Lower lobe of right lung (tissue), 2 donors: ENCODE measurements at regions not wholly inside any gene's neighbourhood (a gene's known extent, or its start where the extent isn't known, plus 50 kb on each side); places are given as distances from the start of the nearest gene placed in this dataset.

Source experiments
- ATAC-seq, 2 donors: fragments of 200-7000 bp; cut with Tn5 transposase; one replicate each; pipeline ENCODE4 v1.9.1; 2020 to 2022; ENCODE audit warnings: mild to moderate bottlenecking in 2 of 2, moderate library complexity in 2 of 2
- DNase-seq: peaks from one replicate; pipeline ENCODE4 v3.0.0-alpha.2; 2020
- H3K27ac ChIP-seq: fragments of 200-600 bp; one replicate; pipeline ENCODE4 v1.8.0; 2022
- H3K27me3 ChIP-seq: fragments of 200-600 bp; one replicate; pipeline ENCODE4 v1.8.0; 2022; ENCODE audit warnings: low read depth
- H3K36me3 ChIP-seq: fragments of 200-600 bp; one replicate; pipeline ENCODE4 v1.8.0; 2022; ENCODE audit warnings: mild to moderate bottlenecking
- H3K4me1 ChIP-seq: fragments of 200-600 bp; one replicate; pipeline ENCODE4 v1.8.0; 2022
- H3K4me3 ChIP-seq: fragments of 200-600 bp; one replicate; pipeline ENCODE4 v1.8.0; 2022; ENCODE audit warnings: mild to moderate bottlenecking
- H3K9me3 ChIP-seq: fragments of 200-600 bp; one replicate; pipeline ENCODE4 v1.8.0; 2022
- CTCF ChIP-seq: fragments of 200-600 bp; IDR thresholded peaks from one replicate; pipeline ENCODE4 v1.8.0; 2022; ENCODE audit warnings: antibody characterized with exemption, mild to moderate bottlenecking
- intact Hi-C: fragments of 100-400 bp; cut with DNase I; formaldehyde crosslinking; loops from one replicate; pipeline ENCODE4 v1.11.0; 2022
- donor health status: DM: no; HTN: yes; CAD: no; lungs with severe emphysema.

- Histone ChIP-seq H3K4me1 (no peaks in the 10 kb centered on the region), H3K36me3 (no peaks in the 10 kb centered on the region), H3K27me3 (peaks cover 6% of the 10 kb centered on the region), H3K9me3 (no peaks in the 10 kb centered on the region), H3K27ac (no peak overlapping the region), H3K4me3 (no peak overlapping the region)
- no peak for DNase-seq
- ATAC-seq, result no peak
- TF ChIP-seq CTCF, result no peak
- intact Hi-C loops, result no loop called here
Measured at GRCh38 chr14:56892959-56893358, 82.7 kb upstream of the OTX2 start.

- intact Hi-C loops, result no loop called here
- ATAC-seq (no peak), DNase-seq (no peak)
- H3K27me3 ChIP-seq, result peaks cover 10% of the 10 kb centered on the region
- H3K4me3 ChIP-seq, result no peak overlapping the region
- no peaks in the 10 kb centered on the region for H3K4me1 ChIP-seq
- no peak overlapping the region for H3K27ac ChIP-seq
- no peaks in the 10 kb centered on the region for H3K9me3 ChIP-seq
- no peak for TF ChIP-seq CTCF
- H3K36me3 ChIP-seq, result no peaks in the 10 kb centered on the region
Measured at GRCh38 chr14:56891226-56891625, 80.9 kb upstream of the OTX2 start.

GRCh38 chr14:56889705-56890104 is 79.4 kb upstream of the OTX2 start:
- DNase-seq (no peak), ATAC-seq (no peak)
- no peak overlapping the region for H3K27ac ChIP-seq
- no peaks in the 10 kb centered on the region for H3K4me1 ChIP-seq
- intact Hi-C loops, result no loop called here
- no peaks in the 10 kb centered on the region for H3K9me3 ChIP-seq
- H3K27me3 ChIP-seq, result peaks cover 10% of the 10 kb centered on the region
- H3K36me3 ChIP-seq, result no peaks in the 10 kb centered on the region
- no peak for TF ChIP-seq CTCF
- H3K4me3 ChIP-seq, result no peak overlapping the region

- Histone ChIP-seq H3K36me3 (no peaks in the 10 kb centered on the region), H3K9me3 (no peaks in the 10 kb centered on the region), H3K27me3 (peaks cover 11% of the 10 kb centered on the region), H3K4me3 (no peak overlapping the region), H3K4me1 (no peaks in the 10 kb centered on the region), H3K27ac (no peak overlapping the region)
- no peak for DNase-seq
- intact Hi-C loops, result no loop called here
- no peak for ATAC-seq
- TF ChIP-seq CTCF, result no peak
Measured at GRCh38 chr14:56888274-56888673, 78.0 kb upstream of the OTX2 start.

GRCh38 chr14:56887216-56887615 is 76.9 kb upstream of the OTX2 start:
- H3K36me3 ChIP-seq, result no peaks in the 10 kb centered on the region
- H3K27me3 ChIP-seq, result peaks cover 14% of the 10 kb centered on the region
- ATAC-seq (no peak), DNase-seq (no peak)
- intact Hi-C loops, result no loop called here
- no peak for TF ChIP-seq CTCF
- no peaks in the 10 kb centered on the region for H3K4me1 ChIP-seq
- H3K9me3 ChIP-seq, result no peaks in the 10 kb centered on the region
- no peak overlapping the region for H3K27ac ChIP-seq
- H3K4me3 ChIP-seq, result no peak overlapping the region

- no peaks in the 10 kb centered on the region for H3K36me3 ChIP-seq
- no peak for TF ChIP-seq CTCF
- peaks cover 14% of the 10 kb centered on the region for H3K27me3 ChIP-seq
- ATAC-seq (no peak), DNase-seq (no peak)
- H3K27ac ChIP-seq, result no peak overlapping the region
- H3K4me3 ChIP-seq, result no peak overlapping the region
- H3K4me1 ChIP-seq, result no peaks in the 10 kb centered on the region
- H3K9me3 ChIP-seq, result no peaks in the 10 kb centered on the region
- intact Hi-C loops, result no loop called here
Measured at GRCh38 chr14:56886471-56887062, 76.3 kb upstream of the OTX2 start.
